Vagina (tissue), 2 donors: ENCODE measurements at regions not wholly inside any gene's neighbourhood (a gene's known extent, or its start where the extent isn't known, plus 50 kb on each side); places are given as distances from the start of the nearest gene placed in this dataset.

Experiments
- POLR2A ChIP-seq, 2 donors: fragments of 450-650 bp; IDR thresholded peaks; one replicate each; pipeline ENCODE4 v1.6.1; 2017; ENCODE audit warnings: antibody characterized with exemption in 2 of 2, mild to moderate bottlenecking in 2 of 2, moderate library complexity in 2 of 2
- POLR2AphosphoS5 ChIP-seq, 2 donors: sonication (generic); formaldehyde crosslinking; IDR thresholded peaks; one replicate each; pipeline ENCODE4 v1.9.0; 2017; ENCODE audit warnings: antibody characterized with exemption in 2 of 2, mild to moderate bottlenecking in 2 of 2, low read depth in 1 of 2; ENCODE audit not compliant: insufficient read depth in 1 of 2
- TF ChIP-seq, protein P1 (sequence below), 3 experiments: fragments of 450-650 bp in 2 of 3; fragments of 200-600 bp in 1 of 3; sonication (generic) in 1 of 3; IDR thresholded peaks; one replicate each; pipeline ENCODE4 v1.5.1; 2017 to 2019; ENCODE audit warnings: antibody characterized with exemption in 3 of 3, mild to moderate bottlenecking in 2 of 3, moderate library complexity in 2 of 3

DNA sequence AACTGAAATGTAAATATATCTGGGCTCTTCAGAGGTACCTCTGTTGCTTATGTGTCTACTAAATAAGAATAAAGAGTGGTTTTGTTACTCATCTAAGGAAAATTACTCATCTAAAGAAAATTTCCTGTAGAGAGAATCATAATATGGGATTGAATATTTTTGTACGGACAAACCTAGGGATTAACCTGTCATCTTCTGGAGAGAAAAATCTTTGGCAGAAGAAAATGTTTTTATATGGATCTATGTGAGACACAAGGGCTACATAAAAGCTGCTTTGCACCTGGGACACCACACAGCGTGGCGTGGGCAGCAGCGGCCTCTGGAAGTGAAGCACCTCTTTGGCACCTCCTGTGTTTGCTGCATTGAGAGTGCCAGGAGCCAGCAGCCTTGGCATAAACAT lies 242.9 kb upstream of the DACH1 start:
- TF ChIP-seq, protein P1, sequence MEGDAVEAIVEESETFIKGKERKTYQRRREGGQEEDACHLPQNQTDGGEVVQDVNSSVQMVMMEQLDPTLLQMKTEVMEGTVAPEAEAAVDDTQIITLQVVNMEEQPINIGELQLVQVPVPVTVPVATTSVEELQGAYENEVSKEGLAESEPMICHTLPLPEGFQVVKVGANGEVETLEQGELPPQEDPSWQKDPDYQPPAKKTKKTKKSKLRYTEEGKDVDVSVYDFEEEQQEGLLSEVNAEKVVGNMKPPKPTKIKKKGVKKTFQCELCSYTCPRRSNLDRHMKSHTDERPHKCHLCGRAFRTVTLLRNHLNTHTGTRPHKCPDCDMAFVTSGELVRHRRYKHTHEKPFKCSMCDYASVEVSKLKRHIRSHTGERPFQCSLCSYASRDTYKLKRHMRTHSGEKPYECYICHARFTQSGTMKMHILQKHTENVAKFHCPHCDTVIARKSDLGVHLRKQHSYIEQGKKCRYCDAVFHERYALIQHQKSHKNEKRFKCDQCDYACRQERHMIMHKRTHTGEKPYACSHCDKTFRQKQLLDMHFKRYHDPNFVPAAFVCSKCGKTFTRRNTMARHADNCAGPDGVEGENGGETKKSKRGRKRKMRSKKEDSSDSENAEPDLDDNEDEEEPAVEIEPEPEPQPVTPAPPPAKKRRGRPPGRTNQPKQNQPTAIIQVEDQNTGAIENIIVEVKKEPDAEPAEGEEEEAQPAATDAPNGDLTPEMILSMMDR (IDR thresholded peaks at IDR 0.05) = no peak
- no peak for TF ChIP-seq POLR2A (IDR thresholded peaks at IDR 0.05)
- TF ChIP-seq POLR2AphosphoS5 (IDR thresholded peaks at IDR 0.05; ENCODE audit: insufficient read depth in 1 of 2, low read depth in 1 of 2) = no peak
